ENCODE measurements at regions not wholly inside any gene's neighbourhood (a gene's known extent, or its start where the extent isn't known, plus 50 kb on each side); places are given as distances from the start of the nearest gene placed in this dataset.
"Not testable (repeated sequence)": the region's sequence is repeated elsewhere in the genome, so short reads cannot be mapped to it uniquely, and the experiment has no call there.

DNA sequence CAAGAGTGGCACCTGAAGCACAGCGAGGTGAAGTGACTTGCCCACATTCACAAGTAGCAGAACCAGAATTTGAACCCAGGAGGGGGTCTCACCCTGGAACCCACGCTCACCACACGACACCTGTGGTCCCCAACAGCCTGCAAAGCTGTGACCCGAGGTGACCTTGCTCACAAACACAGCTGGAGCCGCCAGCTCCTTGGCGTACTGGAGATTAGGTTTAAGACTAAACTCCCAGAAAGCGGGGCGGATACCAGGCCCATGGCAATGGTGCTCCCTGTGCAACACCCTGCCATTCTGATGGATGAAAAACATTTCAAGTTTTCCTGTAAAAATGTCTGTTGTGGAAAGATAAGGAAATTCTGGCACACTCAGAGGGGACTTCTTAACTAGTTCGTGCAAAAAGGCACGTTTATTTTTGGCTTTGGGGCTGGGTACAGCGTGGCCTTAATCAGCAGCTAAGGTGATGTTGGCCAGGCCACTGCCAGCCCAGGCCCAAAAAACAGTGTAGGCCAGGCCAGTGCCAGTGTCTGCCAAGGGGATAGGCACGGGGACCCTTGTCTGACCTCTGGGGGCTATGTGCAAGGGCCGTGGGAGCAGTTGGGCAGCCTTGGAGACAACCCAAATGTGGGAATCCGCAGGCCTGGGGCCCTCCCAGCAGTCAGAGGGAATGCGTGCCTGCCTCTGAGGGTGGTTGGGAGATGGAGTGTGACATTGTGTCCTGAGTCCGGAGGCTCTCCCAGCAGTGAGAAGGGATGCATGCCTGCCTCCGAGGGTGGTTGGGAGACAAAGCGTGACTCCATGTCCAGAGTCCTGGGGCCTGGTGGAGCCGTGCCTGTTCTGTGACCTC is 185.0 kb upstream of the HS6ST1 start:
- no peak for DNase-seq (ENCODE audit: low read depth in 4 of 4, low spot score in 3 of 4)

DNA sequence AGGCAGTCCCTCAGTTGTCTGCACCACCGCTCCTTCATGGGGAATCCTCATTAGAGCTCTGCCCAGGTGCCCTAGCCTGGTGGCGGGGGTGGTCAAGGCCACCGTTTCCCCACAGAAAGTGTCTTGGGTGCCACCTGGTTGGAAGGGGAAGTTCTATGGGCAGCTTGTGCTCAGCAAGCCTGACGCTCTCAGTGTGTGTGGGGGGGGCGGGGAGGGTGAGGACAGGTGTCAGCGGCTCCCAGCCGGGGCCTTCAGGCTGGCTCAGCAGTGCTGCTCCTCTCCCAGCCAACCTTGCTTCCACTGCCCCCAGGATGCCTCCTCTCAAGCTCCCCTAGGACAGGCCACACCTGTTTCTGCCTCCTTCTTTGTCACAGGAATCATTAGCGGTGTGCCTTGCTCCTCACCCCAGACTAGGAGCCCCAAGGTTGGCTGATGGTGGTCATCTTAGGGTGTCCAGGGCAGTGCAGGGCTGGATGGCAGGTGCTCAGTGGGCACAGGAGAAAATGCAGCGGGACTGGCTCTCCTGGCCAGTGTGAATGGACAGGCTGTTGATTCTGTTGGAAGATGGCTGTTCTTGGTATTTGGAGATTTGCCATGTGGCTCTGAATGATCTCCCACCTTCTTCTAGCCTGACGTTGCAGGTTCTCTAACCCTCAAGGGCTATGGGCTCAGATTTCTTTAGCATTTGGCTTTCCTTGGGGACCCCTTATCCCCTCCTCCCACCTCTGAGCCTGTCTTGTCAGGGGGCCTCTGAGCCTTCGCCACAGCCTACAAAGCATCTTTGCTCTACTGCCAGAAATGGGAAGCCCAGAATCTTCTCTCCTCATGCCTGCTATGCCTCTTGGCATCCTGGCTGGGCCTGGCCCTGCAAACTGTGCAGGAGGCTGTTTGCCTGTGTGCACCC is 185.8 kb upstream of the HS6ST1 start:
- no peak for DNase-seq (ENCODE audit: low read depth in 4 of 4, low spot score in 3 of 4)

DNA sequence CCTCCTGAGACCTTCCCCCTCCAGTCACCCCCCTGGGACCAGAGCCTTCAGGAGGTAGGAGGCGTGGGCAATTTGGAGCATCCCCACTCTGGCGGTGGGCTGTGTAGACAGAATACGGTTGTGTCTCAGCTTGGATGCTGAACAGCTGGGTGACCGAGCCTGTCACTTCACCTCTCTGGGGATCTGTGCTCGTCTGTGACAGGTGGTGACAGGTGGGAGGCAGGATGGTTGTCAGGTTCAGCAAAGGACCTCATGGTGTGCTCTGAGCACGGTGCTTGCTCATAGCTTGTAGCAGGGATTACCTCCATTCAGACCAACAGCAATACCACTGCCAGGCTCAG is 186.5 kb upstream of the HS6ST1 start:
- DNase-seq (ENCODE audit: low read depth in 4 of 4, low spot score in 3 of 4) = no peak

DNA sequence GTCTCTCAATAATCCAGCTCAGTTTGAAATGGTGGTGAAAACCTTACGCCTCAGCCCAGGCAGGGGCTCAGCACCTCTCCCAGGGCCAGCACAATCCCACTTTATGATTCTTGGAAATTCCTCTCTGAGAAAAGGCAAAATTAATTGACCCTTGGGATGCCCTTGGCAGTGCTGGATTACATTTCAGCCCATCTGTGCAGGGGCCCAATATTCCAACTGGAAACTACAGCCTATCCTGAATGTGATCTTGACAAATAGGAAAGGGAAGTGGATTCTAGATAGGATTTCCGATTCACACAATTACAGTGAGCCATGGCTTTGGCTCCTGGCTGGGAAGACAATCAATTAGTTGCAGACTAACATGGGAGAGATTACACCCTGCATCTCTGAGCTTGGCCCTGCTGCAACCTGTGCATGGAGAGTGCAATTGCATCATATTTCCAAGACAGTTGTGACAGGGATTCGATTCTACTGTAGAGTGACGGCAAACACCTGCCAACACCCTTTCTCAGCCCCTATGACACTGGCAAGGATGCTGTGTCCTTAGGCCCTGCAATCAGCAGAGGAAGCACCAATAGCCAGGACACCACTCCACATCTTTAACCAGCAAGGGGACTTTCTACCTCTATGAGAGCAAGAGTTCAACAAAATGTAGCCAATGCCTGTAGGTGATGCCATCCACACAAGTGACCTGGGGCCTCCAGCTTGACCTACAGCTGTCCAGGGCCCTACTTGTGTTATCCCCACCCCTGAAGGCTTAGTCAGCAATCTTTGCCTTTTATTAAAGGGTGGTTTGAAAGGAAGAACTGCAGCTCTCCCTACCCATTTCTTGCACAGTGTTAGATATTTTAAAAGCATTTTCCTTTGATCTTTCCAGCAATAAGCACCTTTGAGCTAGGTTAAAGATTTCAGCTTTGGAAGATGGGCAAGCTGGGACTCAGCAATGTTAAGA is 187.2 kb upstream of the HS6ST1 start:
- DNase-seq (ENCODE audit: low read depth in 4 of 4, low spot score in 3 of 4) = no peak

DNA sequence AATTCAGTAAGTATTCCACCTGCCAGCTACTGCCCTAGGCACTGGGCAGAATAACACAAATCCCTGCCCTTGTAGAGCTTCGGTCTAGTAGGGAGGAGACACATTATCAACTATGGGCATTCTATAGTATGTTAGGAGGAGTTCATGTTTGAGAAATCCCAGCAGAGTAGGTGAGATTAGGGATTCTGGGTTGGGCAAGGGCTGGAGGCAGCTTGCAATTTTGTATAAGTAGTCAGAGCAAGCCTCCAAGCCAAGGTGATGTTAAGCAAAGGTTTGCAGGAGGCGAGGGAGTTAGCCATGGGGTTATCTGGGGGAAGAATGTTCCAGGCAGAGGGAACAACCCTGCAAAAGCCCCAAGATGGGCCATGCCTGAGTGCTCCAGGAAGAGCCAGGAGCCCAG is 187.9 kb upstream of the HS6ST1 start:
- DNase-seq (ENCODE audit: low read depth in 4 of 4, low spot score in 3 of 4) = no peak

DNA sequence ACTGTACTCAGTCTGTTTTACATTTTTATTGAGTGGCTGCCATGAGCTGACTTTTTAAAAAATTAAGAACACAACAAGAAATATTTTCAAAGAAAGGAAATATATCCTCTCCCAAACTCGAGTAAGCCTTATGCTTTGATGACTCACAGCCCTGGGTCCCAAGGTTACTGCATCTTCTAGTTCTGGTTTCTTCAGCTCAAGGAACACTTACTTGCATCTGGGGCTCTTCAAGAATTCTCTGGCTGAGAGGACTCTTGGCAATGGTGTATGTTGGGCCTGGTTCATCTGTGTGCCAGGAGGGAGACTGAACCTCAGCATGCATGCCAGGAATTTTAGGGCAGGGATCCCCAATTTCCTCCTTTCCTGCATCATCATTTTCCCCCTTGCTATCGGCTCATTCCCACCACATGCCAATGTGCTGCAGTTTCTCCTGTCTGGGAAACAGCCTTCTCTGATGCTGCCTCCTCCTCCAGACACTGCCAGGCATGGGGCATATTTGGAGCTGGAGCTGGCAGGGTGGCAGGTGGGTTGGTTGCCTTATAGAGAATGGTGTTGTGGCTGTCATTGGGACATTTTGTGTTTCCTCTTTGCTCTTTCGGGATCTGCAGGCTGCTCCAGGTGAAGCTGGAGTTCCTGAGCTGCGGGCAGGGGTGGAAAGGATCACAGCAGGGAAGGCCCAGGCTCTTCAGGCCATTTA is 192.2 kb upstream of the HS6ST1 start:
- no peak for DNase-seq (ENCODE audit: low read depth in 4 of 4, low spot score in 3 of 4)

DNA sequence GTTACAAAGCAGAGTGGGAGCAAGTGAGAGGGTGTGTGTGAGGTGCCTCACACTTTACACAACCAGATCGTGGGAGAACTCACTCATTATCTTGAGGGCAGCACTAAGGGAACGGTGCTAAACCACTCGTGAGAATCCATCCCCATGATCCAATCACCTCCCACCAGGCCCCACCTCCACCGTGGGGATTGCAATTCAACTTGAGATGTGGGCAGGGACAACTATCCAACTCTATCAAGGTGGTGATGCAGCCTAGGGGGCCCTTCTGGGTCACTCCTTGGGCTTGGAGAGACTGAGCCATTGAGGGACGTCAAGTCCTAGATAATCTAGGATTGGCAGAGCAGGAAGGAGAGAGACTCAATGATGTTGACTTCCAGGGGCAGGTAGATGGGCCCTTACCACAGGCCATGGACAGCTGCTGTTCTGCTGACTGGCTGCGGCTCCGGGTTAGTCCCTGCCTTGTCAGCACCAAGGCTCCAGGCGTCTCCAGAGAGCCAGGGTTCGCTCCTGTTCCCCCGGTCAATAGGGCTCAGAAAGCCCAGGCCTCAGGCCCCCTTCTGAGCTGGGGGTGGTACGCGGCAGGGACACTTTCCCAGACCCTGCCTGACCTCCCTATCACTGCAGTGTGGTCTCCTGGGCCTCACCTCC is 193.2 kb upstream of the HS6ST1 start:
- no peak for DNase-seq (ENCODE audit: low read depth in 4 of 4, low spot score in 3 of 4)

DNA sequence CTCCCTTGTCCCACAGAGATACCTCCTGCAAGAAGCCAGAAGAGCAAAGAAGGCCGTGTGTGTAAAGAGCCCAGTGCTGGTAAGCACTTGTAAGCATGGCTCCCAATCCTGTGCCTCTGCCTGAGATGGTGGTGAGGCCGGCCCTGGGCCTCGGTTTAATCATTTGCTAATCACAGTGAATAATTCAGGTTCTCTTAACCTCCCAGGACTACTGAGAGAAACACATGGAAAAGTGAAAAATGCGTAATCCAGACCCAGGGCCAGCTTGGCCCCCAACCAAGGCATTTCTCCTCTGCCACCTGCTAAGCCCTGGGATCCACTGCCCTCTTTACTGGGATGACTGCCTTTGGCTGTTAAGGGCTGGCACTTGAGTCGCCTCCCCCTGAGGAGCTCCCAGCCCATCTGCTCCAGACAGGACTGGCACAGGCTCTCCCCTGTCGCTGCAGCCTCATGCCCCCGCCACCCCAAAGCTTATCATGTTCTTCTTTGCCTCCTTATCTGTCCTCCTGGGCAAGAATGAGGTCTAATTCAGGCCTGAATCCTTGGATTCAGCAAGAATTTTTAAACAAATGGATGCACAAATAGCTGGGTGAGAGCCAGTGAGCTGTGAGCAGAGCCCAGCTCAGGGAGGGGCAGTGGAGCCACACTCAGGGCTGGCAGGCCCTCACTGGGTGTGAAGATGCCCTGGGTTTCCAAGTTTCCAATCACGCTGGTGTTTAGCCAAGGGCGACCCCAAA is 193.9 kb upstream of the HS6ST1 start:
- no peak for DNase-seq (ENCODE audit: low read depth in 4 of 4, low spot score in 3 of 4)

DNA sequence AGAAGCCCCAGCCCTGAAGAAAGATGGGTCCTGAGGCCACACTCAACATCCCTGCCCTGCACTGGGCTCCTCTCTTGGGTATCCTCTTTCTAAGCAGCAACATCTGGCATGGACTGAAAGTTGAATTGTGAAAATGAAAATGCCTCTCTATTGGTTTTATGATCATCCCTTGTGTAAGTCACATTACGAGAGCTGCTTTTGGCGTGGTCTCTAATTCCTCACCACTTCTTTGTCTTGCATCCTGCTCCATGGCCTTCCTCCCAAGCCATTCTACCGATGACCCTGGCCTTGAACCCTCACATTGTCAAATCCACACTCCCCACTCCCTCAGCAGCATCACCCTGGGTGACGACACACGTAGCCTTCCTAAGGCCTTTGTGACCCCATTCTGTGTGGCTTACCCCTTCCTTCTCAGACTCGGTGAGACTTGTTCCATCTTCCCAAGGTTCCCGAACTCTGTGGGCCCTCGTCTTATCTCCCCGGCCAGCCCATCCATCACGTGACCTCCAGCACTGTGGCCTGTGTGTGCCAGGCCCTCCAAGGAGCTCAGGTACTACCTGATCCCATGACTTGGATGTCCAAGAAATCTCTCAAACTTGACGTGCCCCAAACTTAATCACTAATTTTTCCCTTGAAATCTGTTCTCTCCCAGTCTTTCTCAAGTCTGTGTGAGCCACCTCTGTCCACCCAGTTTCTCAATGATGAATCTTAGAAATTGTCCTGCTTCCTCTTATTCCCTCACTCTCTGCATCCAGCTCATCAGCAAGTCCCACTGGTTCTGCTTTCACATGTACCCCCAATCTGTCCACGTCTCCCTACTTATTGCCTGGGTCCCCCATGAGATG is 194.7 kb upstream of the HS6ST1 start:
- no peak for DNase-seq (ENCODE audit: low read depth in 4 of 4, low spot score in 3 of 4)

DNA sequence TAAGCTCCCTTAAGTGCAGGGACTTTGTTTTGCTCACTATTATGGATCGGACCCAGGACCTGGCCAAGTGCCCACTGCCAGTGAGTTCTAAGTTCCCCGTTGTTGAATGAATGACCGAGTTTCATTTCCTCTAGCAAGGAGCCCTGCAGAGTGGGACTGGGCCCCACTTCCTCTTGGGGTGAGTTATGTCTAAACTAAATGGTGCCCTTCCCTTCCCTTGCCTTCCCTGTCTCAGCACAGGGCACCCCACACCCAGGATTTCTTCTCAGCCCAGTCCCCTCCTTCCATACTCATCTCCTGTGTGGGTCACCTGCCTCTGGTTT is 195.3 kb upstream of the HS6ST1 start:
- DNase-seq (ENCODE audit: low read depth in 4 of 4, low spot score in 3 of 4) = no peak

DNA sequence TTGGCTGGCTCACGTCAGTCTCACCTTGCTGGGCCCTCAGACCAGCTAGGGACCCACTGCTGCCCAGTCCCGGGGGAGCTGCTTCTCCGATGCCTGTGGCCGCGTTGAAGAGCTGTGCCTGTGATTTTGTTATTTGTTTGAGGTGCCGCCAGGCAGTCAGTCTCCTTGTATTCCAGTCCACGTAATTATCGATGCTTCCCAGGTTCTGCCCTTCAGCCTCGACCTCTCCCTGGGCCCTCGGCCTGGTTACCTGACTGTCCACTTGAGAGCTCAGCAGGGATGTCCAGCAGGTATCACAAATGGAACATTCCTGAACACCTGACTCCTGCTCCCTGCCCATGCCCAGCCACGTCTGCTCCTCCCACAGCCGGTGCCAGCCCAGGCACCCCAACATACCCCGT is 195.9 kb upstream of the HS6ST1 start:
- no peak for DNase-seq (ENCODE audit: low read depth in 4 of 4, low spot score in 3 of 4)

DNA sequence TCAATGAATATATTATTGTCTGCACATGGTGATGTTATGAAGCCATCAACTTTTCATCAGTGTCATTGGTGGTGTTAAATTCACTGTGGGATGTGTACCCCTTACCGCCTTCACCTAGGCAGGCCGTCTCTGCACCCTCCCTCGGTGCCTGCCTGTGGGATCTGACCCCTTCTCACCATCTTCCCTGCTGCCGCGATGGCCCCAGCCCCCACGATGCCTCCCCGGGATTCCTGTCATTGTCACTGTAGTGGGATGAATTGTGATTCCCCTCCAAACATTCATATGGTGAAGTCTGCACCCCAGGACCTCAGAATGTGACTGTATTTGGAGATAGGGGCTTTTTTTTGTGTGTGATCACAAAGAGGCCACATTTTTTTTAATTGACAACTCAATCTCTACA is 198.3 kb upstream of the HS6ST1 start:
- no peak for DNase-seq (ENCODE audit: low read depth in 4 of 4, low spot score in 3 of 4)

DNA sequence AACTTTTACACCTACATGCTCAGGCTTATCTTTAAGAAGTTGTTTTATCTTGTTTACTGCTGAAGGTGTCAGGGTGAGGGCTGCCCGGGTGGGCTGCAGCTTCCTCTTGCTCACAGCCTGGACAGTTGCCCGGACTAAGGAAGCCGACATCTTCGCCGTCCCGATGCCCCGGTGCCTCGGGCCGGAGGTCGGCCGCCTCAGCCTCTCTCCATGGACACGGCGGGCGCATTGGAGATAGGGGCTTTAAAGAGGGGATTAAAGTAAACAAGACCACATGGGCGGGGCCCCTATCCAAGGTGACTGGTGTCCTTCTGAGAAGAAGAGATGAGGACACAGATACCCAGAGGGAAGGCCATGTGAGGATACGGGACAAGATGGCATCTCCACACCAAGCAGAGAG is 200.4 kb upstream of the HS6ST1 start:
- not testable (repeated sequence) for DNase-seq (ENCODE audit: low read depth in 4 of 4, low spot score in 3 of 4)

DNA sequence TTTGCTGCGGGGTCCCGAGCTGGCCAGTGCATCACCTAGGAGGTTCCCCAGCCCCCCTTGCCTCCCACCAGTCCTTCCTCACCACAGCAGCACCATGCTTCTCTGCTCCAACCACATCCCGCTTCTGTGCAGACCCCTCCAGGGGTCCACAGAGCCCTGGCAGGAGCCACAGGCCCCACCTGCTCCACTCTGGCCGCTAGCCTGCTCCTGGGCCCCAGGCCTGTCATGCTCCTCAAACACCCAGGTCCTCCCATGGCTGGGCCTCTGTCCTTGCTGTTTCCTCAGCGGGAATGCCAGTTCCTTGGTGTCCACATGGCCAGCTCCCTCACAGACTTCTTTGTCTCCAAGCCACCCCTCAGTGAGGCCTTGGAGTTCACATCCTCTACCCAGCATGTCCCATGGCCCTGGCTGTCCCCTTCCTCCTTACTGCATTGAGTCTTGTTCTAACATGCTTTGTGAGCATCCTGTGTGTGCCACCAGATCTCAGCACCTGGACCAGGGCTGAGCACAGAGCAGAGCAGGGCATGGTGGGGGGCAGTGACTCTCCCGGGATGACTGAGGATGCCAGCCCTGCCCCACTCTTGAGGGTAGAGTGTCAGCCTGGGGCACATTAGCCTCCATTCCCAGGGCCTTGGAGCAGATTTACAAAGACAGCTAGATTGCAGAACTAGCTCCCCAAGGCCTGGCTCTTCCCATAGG is 201.0 kb upstream of the HS6ST1 start:
- DNase-seq (ENCODE audit: low read depth in 4 of 4, low spot score in 3 of 4) = no peak

DNA sequence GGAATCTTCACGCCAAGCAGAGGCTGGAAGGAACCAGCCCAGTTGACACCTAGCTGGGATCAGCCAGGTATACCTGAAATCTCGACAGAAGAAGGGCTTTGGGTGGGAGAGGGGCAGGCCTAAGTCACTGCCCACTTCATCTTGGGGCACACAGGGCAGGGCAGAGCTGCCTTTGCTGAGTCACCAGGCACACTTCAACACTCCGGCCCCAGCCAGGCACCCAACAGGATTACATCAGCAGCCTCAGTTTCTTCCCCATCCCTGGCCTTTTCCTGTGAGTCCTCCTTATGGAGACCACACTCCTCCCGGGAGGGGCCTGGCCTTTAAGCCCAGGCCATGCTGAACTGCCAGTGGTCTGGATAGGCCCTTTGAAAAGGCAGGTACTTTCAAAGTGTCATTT is 201.7 kb upstream of the HS6ST1 start:
- no peak for DNase-seq (ENCODE audit: low read depth in 4 of 4, low spot score in 3 of 4)

DNA sequence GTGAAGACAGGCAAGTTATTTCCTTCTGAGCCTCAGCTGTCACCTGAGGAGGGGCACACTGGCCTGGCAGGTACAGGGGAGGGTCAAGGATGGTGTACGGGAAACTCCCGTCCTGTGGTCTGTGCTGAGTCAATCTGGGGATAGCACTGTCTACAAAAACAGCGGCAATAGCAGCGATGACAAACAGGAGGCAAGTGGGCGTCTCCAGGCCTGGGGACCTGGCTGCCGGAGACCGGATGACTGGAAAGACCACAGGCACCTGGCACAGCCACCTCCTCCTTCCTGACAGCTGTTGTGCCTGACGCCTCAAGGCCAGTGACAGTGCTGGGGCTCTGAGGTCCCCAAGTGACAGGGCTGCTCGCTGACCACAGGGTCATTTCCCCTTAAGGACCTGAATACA is 202.1 kb upstream of the HS6ST1 start:
- DNase-seq (ENCODE audit: low read depth in 4 of 4, low spot score in 3 of 4) = no peak

DNA sequence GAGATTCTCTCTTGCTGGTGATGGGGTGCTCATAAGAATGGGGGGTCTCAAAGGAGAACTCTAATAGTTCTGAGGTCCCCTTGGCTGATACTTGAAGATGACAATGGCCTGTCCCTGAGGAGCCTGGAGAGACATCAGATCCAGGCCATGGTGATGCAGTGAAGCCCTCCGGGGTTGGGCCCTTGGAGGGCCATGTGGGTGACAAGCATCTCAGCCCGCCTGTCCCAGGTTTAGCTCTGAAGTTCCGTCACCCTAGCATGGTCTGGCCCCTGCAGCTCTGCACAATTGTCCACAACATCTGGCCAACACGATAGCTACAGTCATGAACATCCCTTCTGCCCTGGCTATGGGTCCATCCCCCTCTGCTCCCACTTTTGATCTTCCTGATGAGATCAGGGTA is 202.8 kb upstream of the HS6ST1 start:
- no peak for DNase-seq (ENCODE audit: low read depth in 4 of 4, low spot score in 3 of 4)

DNA sequence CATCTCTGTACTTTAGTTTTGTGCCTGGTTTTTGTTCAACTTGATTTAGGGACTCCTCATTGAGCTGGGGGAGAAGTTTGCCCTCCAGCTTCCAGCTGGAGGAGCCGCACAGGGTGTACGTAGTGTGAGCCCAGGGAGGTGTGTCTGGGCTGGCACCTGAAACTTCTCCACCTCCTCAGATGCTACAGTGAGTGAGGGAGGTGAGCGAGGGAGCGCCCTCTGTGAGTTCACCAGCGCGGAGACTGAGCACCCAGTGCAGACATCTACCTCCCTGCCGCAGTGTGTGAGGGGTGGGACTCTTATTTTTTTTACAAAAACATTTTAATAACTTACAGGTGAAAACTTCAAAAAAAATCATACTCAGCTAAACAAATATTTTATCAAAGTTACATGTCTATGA is 204.2 kb upstream of the HS6ST1 start:
- DNase-seq (ENCODE audit: low read depth in 4 of 4, low spot score in 3 of 4) = no peak
